MM.1S (cell line): ENCODE measurements at regions not wholly inside any gene's neighbourhood (a gene's known extent, or its start where the extent isn't known, plus 50 kb on each side); places are given as distances from the start of the nearest gene placed in this dataset.
"Not testable (repeated sequence)": the region's sequence is repeated elsewhere in the genome, so short reads cannot be mapped to it uniquely, and the experiment has no call there.

Experiments
- DNase-seq: peaks from one replicate; pipeline ENCODE4 v3.0.0-alpha.2; 2015
- H2AFZ ChIP-seq: fragments of 300-600 bp; sonication (generic); 2 replicates; pipeline ENCODE4 v1.6.0; 2016; ENCODE audit warnings: antibody characterized with exemption, low read length
- H3F3A ChIP-seq: fragments of 300-600 bp; sonication (generic); 2 replicates; pipeline ENCODE4 v1.6.1; 2016; ENCODE audit warnings: mild to moderate bottlenecking, antibody characterized with exemption, low read length, moderate library complexity, mixed read lengths; ENCODE audit not compliant: insufficient read depth
- H3K27ac ChIP-seq: fragments of 300-600 bp; sonication (generic); 2 replicates; pipeline ENCODE4 v1.5.1; 2016; ENCODE audit warnings: mild to moderate bottlenecking, low read length
- H3K27me3 ChIP-seq: fragments of 300-600 bp; sonication (generic); replicated peaks from 2 replicates; pipeline ENCODE4 v1.6.0; 2016; ENCODE audit warnings: low read length; ENCODE audit not compliant: insufficient read depth
- H3K36me3 ChIP-seq: fragments of 300-600 bp; sonication (generic); replicated peaks from 2 replicates; pipeline ENCODE4 v1.6.1; 2016; ENCODE audit warnings: mild to moderate bottlenecking, low read length, mixed read lengths; ENCODE audit not compliant: insufficient read depth
- H3K4me1 ChIP-seq: fragments of 300-600 bp; sonication (generic); 2 replicates; pipeline ENCODE4 v1.6.1; 2016; ENCODE audit warnings: low read length, mixed read lengths
- H3K4me2 ChIP-seq: fragments of 300-600 bp; sonication (generic); 2 replicates; pipeline ENCODE4 v1.6.0; 2016; ENCODE audit warnings: low read depth, low read length
- H3K4me3 ChIP-seq: fragments of 300-600 bp; sonication (generic); 2 replicates; pipeline ENCODE4 v1.5.1; 2016; ENCODE audit warnings: low read length, mixed read lengths
- H3K79me2 ChIP-seq: fragments of 300-600 bp; sonication (generic); 2 replicates; pipeline ENCODE4 v1.6.1; 2016; ENCODE audit warnings: mixed run types, low read length, mixed read lengths
- H3K9ac ChIP-seq: fragments of 300-600 bp; sonication (generic); 2 replicates; pipeline ENCODE4 v1.6.1; 2016; ENCODE audit warnings: low read length, mixed read lengths
- H3K9me2 ChIP-seq: fragments of 300-600 bp; sonication (generic); replicated peaks from 2 replicates; pipeline ENCODE4 v1.6.1; 2016; ENCODE audit warnings: mild to moderate bottlenecking, low read length, mixed read lengths; ENCODE audit not compliant: insufficient read depth
- H3K9me3 ChIP-seq: fragments of 300-600 bp; sonication (generic); replicated peaks from 2 replicates; pipeline ENCODE4 v1.6.1; 2016; ENCODE audit warnings: mild to moderate bottlenecking, low read length, mixed read lengths; ENCODE audit not compliant: insufficient read depth
- H4K20me1 ChIP-seq: fragments of 300-600 bp; sonication (generic); 2 replicates; pipeline ENCODE4 v1.6.1; 2016; ENCODE audit warnings: mild to moderate bottlenecking, low read length, moderate library complexity, mixed read lengths; ENCODE audit not compliant: insufficient read depth
- EZH2 ChIP-seq: fragments of 300-600 bp; sonication (generic); optimal IDR thresholded peaks from 2 replicates; pipeline ENCODE3; 2017; ENCODE audit warnings: low read depth, mild to moderate bottlenecking, antibody characterized with exemption, low read length, mixed read lengths
- EZH2phosphoT487 ChIP-seq: fragments of 300-600 bp; sonication (generic); IDR thresholded peaks from 2 replicates; pipeline ENCODE4 v1.6.1; 2018; ENCODE audit warnings: antibody characterized with exemption, low read length

- not testable (repeated sequence) for H3K4me3 ChIP-seq, DNase-seq
Observed at GRCh38 chr1:145553795-145554194, 54.0 kb upstream of the GPR89A start.

GRCh38 chr1:145545055-145545454 is 62.7 kb upstream of the GPR89A start:
- TF ChIP-seq EZH2phosphoT487 (no peak), EZH2 (no peak)
- no peaks in the 10 kb centered on the region for H3K9me2 ChIP-seq

More at GRCh38 chr1:145553795-145554194, 54.0 kb upstream of the GPR89A start:
- H4K20me1 ChIP-seq, H3K4me2 ChIP-seq, H3K27ac ChIP-seq, H3K36me3 ChIP-seq, H3K27me3 ChIP-seq, H3K9ac ChIP-seq, H3F3A ChIP-seq, H2AFZ ChIP-seq, H3K9me2 ChIP-seq, H3K4me1 ChIP-seq, H3K79me2 ChIP-seq, H3K9me3 ChIP-seq: not testable (repeated sequence)

GRCh38 chr1:145541685-145542084 is 66.1 kb upstream of the GPR89A start:
- DNase-seq, H3K27ac ChIP-seq, H3K4me2 ChIP-seq, H3K4me1 ChIP-seq, H4K20me1 ChIP-seq, H3K9ac ChIP-seq, H3K9me2 ChIP-seq, H3K36me3 ChIP-seq, H3K9me3 ChIP-seq, H3K79me2 ChIP-seq, H3K27me3 ChIP-seq, H2AFZ ChIP-seq, H3K4me3 ChIP-seq, H3F3A ChIP-seq: not testable (repeated sequence)

More at GRCh38 chr1:145545055-145545454, 62.7 kb upstream of the GPR89A start:
- Histone ChIP-seq H2AFZ (no peak overlapping the region), H4K20me1 (no peaks in the 10 kb centered on the region), H3K9ac (no peak overlapping the region), H3K4me2 (no peak overlapping the region), H3K79me2 (no peaks in the 10 kb centered on the region), H3K4me3 (no peak overlapping the region), H3K27ac (no peak overlapping the region), H3K4me1 (no peaks in the 10 kb centered on the region), H3F3A (no peaks in the 10 kb centered on the region), H3K36me3 (no peaks in the 10 kb centered on the region), H3K9me3 (no peaks in the 10 kb centered on the region), H3K27me3 (no peaks in the 10 kb centered on the region)
- DNase-seq = no peak

- H3K4me3 ChIP-seq, H3K79me2 ChIP-seq, H3K27ac ChIP-seq, H3K4me1 ChIP-seq, H3K4me2 ChIP-seq, H3K36me3 ChIP-seq, H3K9me3 ChIP-seq, H3F3A ChIP-seq, H3K9ac ChIP-seq, H3K27me3 ChIP-seq, DNase-seq, H4K20me1 ChIP-seq, H2AFZ ChIP-seq, H3K9me2 ChIP-seq: not testable (repeated sequence)
Observed at GRCh38 chr1:145541246-145541645, 66.5 kb upstream of the GPR89A start.

GRCh38 chr1:145538118-145538882 is 69.5 kb upstream of the GPR89A start:
- H3K9me3 ChIP-seq, H3K36me3 ChIP-seq, H3K4me2 ChIP-seq, DNase-seq, H3K27me3 ChIP-seq, H3K27ac ChIP-seq, H3F3A ChIP-seq, H3K9me2 ChIP-seq, H3K4me3 ChIP-seq, H3K9ac ChIP-seq, H3K4me1 ChIP-seq, H3K79me2 ChIP-seq, H4K20me1 ChIP-seq, H2AFZ ChIP-seq: not testable (repeated sequence)

- H3F3A ChIP-seq, H3K9me3 ChIP-seq, DNase-seq, H3K27me3 ChIP-seq, H2AFZ ChIP-seq, H3K4me1 ChIP-seq, H3K4me3 ChIP-seq, H3K9me2 ChIP-seq, H3K27ac ChIP-seq, H3K36me3 ChIP-seq, H4K20me1 ChIP-seq, H3K79me2 ChIP-seq, H3K9ac ChIP-seq, H3K4me2 ChIP-seq: not testable (repeated sequence)
Observed at GRCh38 chr1:145537003-145537402, 70.8 kb upstream of the GPR89A start.

- not testable (repeated sequence) for H2AFZ ChIP-seq, H4K20me1 ChIP-seq, H3K27me3 ChIP-seq, H3K36me3 ChIP-seq, H3K4me3 ChIP-seq, H3F3A ChIP-seq, H3K4me2 ChIP-seq, H3K9me2 ChIP-seq, H3K4me1 ChIP-seq, H3K27ac ChIP-seq, DNase-seq, H3K9me3 ChIP-seq, H3K79me2 ChIP-seq, H3K9ac ChIP-seq
Observed at GRCh38 chr1:145535461-145535860, 72.3 kb upstream of the GPR89A start.

- H3K9me2 ChIP-seq, H3K9me3 ChIP-seq, H4K20me1 ChIP-seq, H3K4me3 ChIP-seq, H3K36me3 ChIP-seq, DNase-seq, H2AFZ ChIP-seq, H3F3A ChIP-seq, H3K4me1 ChIP-seq, H3K27me3 ChIP-seq, H3K9ac ChIP-seq, H3K4me2 ChIP-seq, H3K79me2 ChIP-seq, H3K27ac ChIP-seq: not testable (repeated sequence)
Observed at GRCh38 chr1:145528068-145528564, 79.7 kb upstream of the GPR89A start.
